G401.6 (cell line): ENCODE measurements at regions not wholly inside any gene's neighbourhood (a gene's known extent, or its start where the extent isn't known, plus 50 kb on each side); places are given as distances from the start of the nearest gene placed in this dataset.

Experiments
- FAIRE-seq: peaks from 2 replicates; lab custom pipeline; 2012; peaks lifted over from hg19 to GRCh38; lab: Jason Lieb, UNC

DNA sequence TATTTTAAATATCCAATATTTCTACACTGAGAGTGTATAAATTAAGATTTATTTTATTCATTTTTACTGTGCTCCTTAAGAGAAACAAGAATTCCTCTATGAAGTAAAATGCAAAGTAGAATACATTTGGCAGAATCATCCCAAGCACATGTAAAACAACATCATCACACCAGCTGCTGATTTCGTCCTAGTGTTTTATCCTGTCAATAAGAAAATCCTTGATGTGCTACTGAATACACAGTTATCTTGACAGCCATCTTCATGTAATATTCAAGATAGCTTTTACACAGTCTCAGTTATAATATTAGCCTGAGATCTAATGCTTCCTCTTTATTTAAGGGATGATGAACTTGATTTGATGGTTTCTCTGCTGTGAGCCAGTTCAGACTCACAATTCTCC lies 282.4 kb downstream of the MZT1 start:
- no peak for FAIRE-seq

DNA sequence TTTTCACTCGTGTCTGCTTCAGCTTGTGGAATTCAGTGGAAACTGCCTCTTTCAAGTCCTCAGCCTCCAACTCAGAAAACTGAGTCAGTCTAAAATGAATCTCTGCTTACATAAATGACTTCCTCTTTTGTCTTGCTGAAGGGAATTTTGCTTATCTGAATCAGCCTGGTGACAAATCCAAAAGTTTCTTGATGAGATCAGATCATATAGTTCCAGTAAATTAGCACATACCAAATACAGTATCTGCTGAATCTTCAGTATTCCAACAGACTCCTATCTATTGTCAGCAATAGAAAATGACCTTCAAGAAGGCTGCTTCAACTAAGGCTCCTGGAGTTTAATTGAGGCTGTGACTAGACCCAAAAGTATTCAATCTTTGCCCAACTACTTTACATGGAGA lies 290.0 kb downstream of the MZT1 start:
- no peak for FAIRE-seq

DNA sequence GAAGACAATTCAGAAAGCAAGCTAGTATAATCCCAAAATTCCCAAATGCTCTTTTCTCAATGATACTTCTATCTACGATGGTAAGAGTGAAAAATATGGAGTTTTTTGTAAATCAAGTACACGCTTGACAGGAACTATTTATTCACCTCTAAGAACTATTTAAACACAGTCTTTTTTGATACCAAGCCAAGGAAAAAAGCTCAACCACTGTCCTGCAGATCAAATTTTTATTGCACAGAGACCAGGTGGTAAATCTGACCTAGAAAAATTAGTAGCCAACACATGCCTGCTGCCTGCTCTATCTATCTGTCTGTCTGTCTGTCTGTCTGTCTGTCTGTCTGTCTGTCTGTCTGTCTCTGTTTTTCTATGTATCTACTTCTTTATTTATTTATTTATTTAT lies 292.2 kb downstream of the MZT1 start:
- FAIRE-seq: no peak

GRCh38 chr13:72431981-72432682 lies 295.3 kb downstream of the MZT1 start:
- FAIRE-seq: no peak

DNA sequence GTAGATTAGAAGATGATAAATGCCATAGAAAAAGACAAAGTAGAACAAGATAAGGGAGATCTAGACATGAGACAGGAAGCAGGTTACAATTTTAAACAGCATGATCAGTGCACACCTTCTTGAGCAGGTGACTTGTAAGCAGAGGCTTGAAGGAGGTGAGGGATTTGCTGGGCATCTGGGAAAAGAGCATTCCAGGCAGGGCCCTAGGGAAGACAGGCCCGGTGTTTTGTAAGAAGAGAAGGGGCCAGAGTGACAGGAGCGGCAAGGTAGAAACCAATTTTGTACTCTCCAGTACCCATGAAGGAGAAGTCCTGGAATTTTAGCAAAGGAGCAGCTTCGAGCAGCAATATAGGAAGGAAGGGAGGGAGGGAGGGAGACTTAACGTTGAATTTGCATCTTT lies 296.5 kb downstream of the MZT1 start:
- no peak for FAIRE-seq

- no peak for FAIRE-seq
Measured at GRCh38 chr13:72427757-72428528, 299.5 kb downstream of the MZT1 start.

DNA sequence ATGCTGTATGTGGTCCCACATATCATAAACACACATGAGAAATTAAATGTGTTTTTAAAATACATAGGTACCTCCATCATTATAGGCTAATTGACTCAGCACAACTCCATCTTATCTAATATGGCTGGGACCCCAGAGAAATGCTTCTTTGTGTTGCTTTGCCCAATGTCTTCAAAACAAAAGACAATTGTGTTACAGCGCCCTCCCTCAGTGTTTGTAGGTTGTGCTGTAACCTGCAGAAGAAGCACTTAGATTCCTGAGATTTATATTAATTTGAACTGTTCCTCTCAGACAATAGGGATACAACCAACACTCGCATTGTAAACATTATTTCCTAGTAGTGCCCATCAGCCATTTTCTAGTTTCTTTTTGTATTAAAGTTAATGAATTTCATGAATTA lies 303.4 kb downstream of the MZT1 start:
- FAIRE-seq: no peak

DNA sequence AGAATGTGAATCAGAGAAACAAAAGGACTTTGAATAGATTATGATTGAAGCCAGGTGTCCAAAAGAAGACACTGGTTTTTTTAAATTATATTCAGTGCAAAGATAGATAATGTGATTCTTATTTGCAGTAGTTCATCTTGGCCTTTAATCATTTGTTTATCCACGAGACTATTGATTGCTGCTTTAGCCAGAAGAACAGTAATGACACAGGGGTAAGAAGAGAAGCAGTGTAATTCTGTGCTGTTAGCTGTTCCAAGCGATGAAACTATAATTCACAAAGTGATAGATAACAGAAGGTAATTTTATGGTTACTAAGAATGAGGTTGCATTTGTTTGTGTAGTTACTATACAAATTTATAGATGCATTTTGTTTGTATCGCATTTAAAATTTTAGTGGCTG lies 311.6 kb downstream of the MZT1 start:
- no peak for FAIRE-seq

DNA sequence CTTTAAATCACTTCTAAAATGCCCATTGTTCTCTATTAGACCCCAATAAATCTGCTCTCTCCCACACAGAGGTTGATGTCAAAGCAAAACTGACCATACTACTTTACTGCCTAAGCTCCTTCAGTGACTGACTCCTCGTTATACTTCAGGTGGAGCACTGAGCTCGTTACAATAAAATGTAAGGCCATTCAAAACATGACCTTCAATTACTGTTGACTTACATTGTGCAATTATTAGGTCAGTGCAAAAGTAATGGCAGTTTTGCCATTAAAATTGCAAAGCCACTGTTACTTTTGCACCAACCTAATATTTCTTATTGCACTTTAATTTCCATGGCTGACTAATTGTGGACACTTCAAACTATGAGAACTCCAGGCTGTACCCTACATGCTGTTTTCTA lies 314.9 kb downstream of the MZT1 start:
- no peak for FAIRE-seq

DNA sequence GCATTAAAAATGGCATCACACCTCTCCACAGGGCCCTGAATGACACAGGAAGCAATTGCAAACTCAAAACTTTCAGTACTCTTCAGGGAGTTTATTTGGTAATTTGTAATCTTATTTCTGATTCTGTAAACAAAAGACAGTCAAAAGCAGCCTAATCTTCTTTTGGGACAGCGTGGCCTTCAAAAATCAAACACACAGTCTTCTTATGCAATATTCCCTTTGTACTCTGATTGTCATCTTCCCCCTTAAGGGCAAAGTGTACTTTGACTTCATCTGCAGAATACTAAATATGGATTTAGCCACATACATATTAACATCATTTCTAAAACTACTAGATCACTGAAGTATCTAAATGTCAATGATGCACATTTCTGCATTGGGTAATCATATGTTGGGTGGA lies 322.0 kb downstream of the MZT1 start:
- FAIRE-seq: no peak

GRCh38 chr13:72403396-72404010 lies 323.9 kb downstream of the MZT1 start:
- no peak for FAIRE-seq

GRCh38 chr13:72400856-72401255 lies 326.6 kb downstream of the MZT1 start:
- FAIRE-seq: no peak

DNA sequence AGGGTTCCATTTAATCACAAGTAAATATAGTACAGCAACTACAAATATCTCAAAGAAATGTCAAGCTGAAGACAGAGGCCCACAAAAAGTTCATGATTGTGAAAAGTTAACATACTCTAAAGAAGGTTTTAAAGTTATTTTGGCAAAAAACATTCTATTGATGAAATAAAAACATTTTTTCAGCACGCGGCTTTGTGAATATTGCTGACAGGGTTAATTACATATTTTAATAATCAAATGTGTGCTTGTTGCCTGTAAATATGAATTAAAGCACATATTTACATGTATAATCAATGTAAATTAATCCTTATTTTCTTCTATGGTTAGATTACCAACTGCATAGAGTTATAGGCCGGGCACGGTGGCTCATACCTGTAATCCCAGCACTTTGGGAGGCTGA lies 328.1 kb downstream of the MZT1 start:
- FAIRE-seq: no peak

DNA sequence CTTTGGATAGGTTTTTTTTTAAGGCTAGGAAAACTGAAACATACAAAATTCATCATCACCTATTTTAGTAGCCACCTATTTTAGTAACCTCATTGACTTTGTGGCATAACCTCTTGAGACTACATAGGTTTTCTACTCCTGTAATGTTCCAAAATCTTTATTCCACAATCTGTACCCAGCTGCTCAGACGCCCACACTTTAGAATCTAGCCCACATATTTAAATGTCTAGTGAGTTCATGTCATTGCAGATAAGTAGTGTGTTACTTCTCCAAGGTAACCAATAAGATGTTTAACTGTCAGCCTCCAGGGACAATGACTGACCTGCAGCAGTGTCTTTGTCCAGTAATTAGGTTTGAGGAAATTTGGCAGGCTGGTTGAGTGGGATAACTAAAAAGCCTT lies 330.2 kb downstream of the MZT1 start:
- FAIRE-seq: no peak

DNA sequence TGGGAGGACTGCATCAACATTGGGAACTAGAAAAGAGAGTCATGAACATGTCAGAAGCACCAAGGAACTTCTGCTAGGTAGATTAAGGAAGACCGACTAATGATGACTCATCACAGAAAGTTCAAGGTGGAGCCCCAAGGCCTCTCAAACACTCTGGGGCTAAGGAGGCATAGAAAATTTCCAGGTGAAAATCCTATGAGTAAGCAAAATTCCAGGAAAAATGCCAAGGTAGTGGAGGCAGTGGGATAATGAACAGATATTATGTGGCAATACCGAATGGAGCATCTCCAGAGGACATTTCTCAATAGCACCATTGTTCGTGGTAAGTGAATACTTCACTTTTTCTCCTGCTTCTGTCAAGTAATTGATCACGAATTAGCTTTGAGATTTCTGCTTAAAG lies 336.5 kb downstream of the MZT1 start:
- no peak for FAIRE-seq

- FAIRE-seq: no peak
Measured at GRCh38 chr13:72386138-72386684, 341.2 kb downstream of the MZT1 start.

DNA sequence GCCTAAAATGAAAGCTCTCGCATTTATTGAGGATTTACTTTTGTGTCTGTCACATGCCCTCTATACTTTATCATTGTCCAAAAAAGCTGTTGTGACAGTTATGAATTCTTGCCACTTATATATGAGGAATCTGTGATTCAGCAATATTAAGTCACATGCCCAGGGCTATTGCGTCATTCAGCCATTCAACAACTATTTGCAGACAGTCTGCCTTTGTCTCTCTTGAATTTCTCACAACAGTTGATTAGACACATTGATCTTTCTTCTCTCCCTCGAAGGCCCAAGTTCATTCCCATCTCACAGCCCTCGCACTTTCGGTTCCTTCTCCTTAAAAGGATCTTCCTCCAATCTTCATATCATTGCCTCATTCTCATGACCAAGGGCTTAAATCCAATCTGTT lies 342.6 kb downstream of the MZT1 start:
- no peak for FAIRE-seq

DNA sequence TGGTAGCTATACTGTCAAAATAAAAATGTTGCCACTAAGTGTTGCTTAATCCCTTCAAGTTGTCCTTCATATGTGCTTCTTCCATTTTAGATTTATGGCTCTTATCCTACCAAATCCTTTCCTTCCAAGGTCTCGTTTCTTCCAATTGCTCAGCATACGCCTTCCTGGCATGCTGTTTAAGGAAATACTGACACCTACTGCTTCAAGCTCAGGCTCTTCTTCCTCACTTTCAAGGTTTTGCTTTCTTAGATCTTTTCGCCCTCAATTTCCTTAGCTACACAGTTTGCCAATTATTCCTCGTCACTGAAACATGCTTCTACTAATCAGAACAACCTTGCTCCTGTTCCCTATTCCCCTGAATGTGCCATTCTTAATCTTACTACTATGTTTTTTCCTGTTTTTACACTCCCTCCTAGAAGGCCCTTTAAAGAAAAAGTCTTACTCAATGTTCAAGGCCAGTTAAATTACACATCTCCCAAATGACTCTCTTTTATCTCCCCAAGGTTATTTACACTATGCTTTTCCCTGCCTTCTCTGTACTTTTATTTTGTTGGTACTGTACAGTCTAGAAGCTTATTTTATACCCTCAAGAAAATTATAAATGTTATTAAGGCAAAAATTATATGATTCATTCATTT lies 343.1 kb downstream of the MZT1 start:
- no peak for FAIRE-seq

GRCh38 chr13:72383646-72384045 lies 343.8 kb downstream of the MZT1 start:
- no peak for FAIRE-seq

DNA sequence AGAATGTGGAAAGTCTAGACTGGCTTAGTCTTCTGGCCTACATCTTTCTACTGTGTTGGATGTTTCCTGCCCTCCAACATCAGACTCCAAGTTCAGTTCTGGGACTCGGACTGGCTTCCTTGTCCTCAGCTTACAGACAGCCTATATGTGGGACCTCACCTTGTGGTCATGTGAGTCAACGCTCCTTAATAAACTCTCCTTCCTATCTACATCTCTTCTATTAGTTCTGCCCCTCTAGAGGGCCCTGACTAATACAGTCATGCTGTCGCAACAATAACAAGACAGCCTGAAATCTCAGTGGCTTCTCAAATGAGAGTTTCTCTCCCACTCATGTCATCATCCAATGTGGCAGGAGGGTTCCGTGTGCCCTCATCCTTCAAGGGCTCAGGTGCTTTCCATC lies 347.8 kb downstream of the MZT1 start:
- FAIRE-seq: no peak

GRCh38 chr13:72368031-72368430 lies 359.4 kb downstream of the MZT1 start:
- FAIRE-seq: no peak

- FAIRE-seq: no peak
Measured at GRCh38 chr13:72346716-72347115, 380.7 kb downstream of the MZT1 start.

DNA sequence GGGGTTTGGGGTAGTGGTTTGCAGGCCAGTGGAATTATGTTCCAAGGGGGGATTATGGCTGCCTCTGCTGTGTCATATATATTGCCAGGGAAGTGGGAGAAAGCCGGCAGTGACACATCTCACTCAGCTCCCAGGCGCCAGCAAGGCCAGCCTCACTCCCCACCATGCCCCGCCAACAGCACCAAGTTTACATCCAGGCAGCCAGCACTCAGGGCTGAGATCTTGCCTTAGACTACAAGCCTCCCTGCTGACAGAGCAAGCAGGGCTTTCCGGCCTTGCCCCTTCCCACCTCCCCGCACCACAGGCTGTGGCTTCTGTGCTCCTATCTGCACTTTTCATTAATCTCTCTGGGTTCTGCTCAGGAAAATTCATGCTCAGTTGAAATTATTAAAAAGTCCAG lies 385.1 kb downstream of the MZT1 start:
- FAIRE-seq: no peak
